OCI-LY1 (cell line): ENCODE measurements at regions not wholly inside any gene's neighbourhood (a gene's known extent, or its start where the extent isn't known, plus 50 kb on each side); places are given as distances from the start of the nearest gene placed in this dataset.

Experiments used
- H2AFZ ChIP-seq: fragments of 200-600 bp; sonication (generic), shearing (Covaris generic); 2 replicates; pipeline ENCODE4 v1.6.0; 2014; ENCODE audit warnings: antibody characterized with exemption, mild to moderate bottlenecking, low read length
- H3F3A ChIP-seq: fragments of 200-600 bp; sonication (generic), shearing (Covaris generic); 2 replicates; pipeline ENCODE4 v1.6.0; 2014; ENCODE audit warnings: mild to moderate bottlenecking, antibody characterized with exemption, low read length, moderate library complexity; ENCODE audit not compliant: insufficient read depth
- H3K27ac ChIP-seq: fragments of 200-600 bp; sonication (generic); 2 replicates; pipeline ENCODE4 v1.5.1; 2014; ENCODE audit warnings: low read length, mixed run types, mild to moderate bottlenecking, low read depth; ENCODE audit not compliant: poor library complexity, severe bottlenecking
- H3K27me3 ChIP-seq: fragments of 200-600 bp; sonication (generic); 2 replicates; pipeline ENCODE4 v1.6.0; 2014; ENCODE audit warnings: antibody characterized with exemption, mild to moderate bottlenecking, low read length, moderate library complexity; ENCODE audit not compliant: insufficient read depth
- H3K36me3 ChIP-seq: fragments of 200-600 bp; sonication (generic); 2 replicates; pipeline ENCODE4 v1.6.1; 2014; ENCODE audit warnings: mild to moderate bottlenecking, antibody characterized with exemption, low read length, moderate library complexity, mixed read lengths; ENCODE audit not compliant: insufficient read depth
- H3K4me1 ChIP-seq: fragments of 200-600 bp; sonication (generic); 2 replicates; pipeline ENCODE4 v1.5.1; 2014; ENCODE audit warnings: mild to moderate bottlenecking, low read length, moderate library complexity; ENCODE audit not compliant: insufficient read depth, severe bottlenecking
- H3K4me2 ChIP-seq: fragments of 200-600 bp; sonication (generic), shearing (Covaris generic); 2 replicates; pipeline ENCODE4 v1.6.1; 2014; ENCODE audit warnings: low read length
- H3K4me3 ChIP-seq: fragments of 200-600 bp; sonication (generic); 2 replicates; pipeline ENCODE4 v1.5.1; 2014; ENCODE audit warnings: low read length, low read depth, mild to moderate bottlenecking, mixed read lengths; ENCODE audit not compliant: poor library complexity, severe bottlenecking
- H3K79me2 ChIP-seq: fragments of 200-600 bp; shearing (Covaris generic); 2 replicates; pipeline ENCODE4 v1.6.1; 2016; ENCODE audit warnings: mixed run types, low read length, mixed read lengths; ENCODE audit not compliant: insufficient read depth
- H3K9ac ChIP-seq: fragments of 200-600 bp; sonication (generic), shearing (Covaris generic); 2 replicates; pipeline ENCODE4 v1.6.1; 2014; ENCODE audit warnings: mild to moderate bottlenecking, low read length, mixed read lengths
- H3K9me2 ChIP-seq: fragments of 200-600 bp; sonication (generic), shearing (Covaris generic); 2 replicates; pipeline ENCODE4 v1.6.1; 2014; ENCODE audit warnings: low read depth, mild to moderate bottlenecking, low read length, mixed read lengths
- H3K9me3 ChIP-seq: fragments of 200-600 bp; shearing (Covaris generic); 2 replicates; pipeline ENCODE4 v1.6.1; 2014; ENCODE audit warnings: low read length, mixed read lengths
- H4K20me1 ChIP-seq: fragments of 200-600 bp; sonication (generic), shearing (Covaris generic); 2 replicates; pipeline ENCODE4 v1.6.0; 2016; ENCODE audit warnings: mild to moderate bottlenecking, low read length; ENCODE audit not compliant: insufficient read depth
- EZH2 ChIP-seq: fragments of 200-600 bp; sonication (generic), shearing (Covaris generic); IDR thresholded peaks from 2 replicates; pipeline ENCODE4 v1.8.0; 2017; ENCODE audit warnings: borderline replicate concordance, mixed run types, mild to moderate bottlenecking, antibody characterized with exemption, low read length, moderate library complexity, mixed read lengths
- TF ChIP-seq, protein P1 (sequence below): fragments of 200-600 bp; sonication (generic), shearing (Covaris generic); IDR thresholded peaks from 2 replicates; pipeline ENCODE4 v1.5.1; 2017; ENCODE audit warnings: mild to moderate bottlenecking, antibody characterized with exemption, low read length, moderate library complexity, mixed read lengths

GRCh38 chr14:66237741-66238140 lies 248.4 kb upstream of the CCDC196 start:
- Histone ChIP-seq H3K79me2 (no peaks in the 10 kb centered on the region), H3K9me3 (no peaks in the 10 kb centered on the region), H4K20me1 (no peaks in the 10 kb centered on the region), H3F3A (no peaks in the 10 kb centered on the region), H3K9me2 (no peaks in the 10 kb centered on the region), H3K4me2 (no peak overlapping the region), H2AFZ (no peak overlapping the region), H3K9ac (no peak overlapping the region), H3K27ac (no peak overlapping the region), H3K4me1 (no peaks in the 10 kb centered on the region), H3K27me3 (no peaks in the 10 kb centered on the region), H3K4me3 (no peak overlapping the region), H3K36me3 (no peaks in the 10 kb centered on the region)
- TF ChIP-seq, protein P1, sequence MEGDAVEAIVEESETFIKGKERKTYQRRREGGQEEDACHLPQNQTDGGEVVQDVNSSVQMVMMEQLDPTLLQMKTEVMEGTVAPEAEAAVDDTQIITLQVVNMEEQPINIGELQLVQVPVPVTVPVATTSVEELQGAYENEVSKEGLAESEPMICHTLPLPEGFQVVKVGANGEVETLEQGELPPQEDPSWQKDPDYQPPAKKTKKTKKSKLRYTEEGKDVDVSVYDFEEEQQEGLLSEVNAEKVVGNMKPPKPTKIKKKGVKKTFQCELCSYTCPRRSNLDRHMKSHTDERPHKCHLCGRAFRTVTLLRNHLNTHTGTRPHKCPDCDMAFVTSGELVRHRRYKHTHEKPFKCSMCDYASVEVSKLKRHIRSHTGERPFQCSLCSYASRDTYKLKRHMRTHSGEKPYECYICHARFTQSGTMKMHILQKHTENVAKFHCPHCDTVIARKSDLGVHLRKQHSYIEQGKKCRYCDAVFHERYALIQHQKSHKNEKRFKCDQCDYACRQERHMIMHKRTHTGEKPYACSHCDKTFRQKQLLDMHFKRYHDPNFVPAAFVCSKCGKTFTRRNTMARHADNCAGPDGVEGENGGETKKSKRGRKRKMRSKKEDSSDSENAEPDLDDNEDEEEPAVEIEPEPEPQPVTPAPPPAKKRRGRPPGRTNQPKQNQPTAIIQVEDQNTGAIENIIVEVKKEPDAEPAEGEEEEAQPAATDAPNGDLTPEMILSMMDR = no peak
- no peak for TF ChIP-seq EZH2

GRCh38 chr14:66238969-66239368 lies 247.2 kb upstream of the CCDC196 start:
- TF ChIP-seq EZH2 = no peak
- TF ChIP-seq, protein P1 = no peak
- H2AFZ ChIP-seq = no peak overlapping the region
- no peak overlapping the region for H3K4me3 ChIP-seq
- no peaks in the 10 kb centered on the region for H3K9me2 ChIP-seq
- H3K9ac ChIP-seq = no peak overlapping the region
- no peaks in the 10 kb centered on the region for H3K36me3 ChIP-seq
- no peaks in the 10 kb centered on the region for H3K79me2 ChIP-seq
- no peak overlapping the region for H3K27ac ChIP-seq
- H3F3A ChIP-seq = no peaks in the 10 kb centered on the region
- no peaks in the 10 kb centered on the region for H3K4me1 ChIP-seq
- H3K4me2 ChIP-seq = no peak overlapping the region
- H3K9me3 ChIP-seq = no peaks in the 10 kb centered on the region
- H4K20me1 ChIP-seq = no peaks in the 10 kb centered on the region
- H3K27me3 ChIP-seq = no peaks in the 10 kb centered on the region

- no peak overlapping the region for H2AFZ ChIP-seq
- TF ChIP-seq, protein P1 = no peak
- no peak for TF ChIP-seq EZH2
- no peaks in the 10 kb centered on the region for H3K9me3 ChIP-seq
- H3K27me3 ChIP-seq = no peaks in the 10 kb centered on the region
- no peak overlapping the region for H3K4me3 ChIP-seq
- H3K4me1 ChIP-seq = no peaks in the 10 kb centered on the region
- H3K79me2 ChIP-seq = no peaks in the 10 kb centered on the region
- H3K9me2 ChIP-seq = no peaks in the 10 kb centered on the region
- H3K4me2 ChIP-seq = no peak overlapping the region
- no peaks in the 10 kb centered on the region for H3F3A ChIP-seq
- no peak overlapping the region for H3K9ac ChIP-seq
- H3K27ac ChIP-seq = no peak overlapping the region
- no peaks in the 10 kb centered on the region for H3K36me3 ChIP-seq
- H4K20me1 ChIP-seq = no peaks in the 10 kb centered on the region
Observed at GRCh38 chr14:66239589-66239988, 246.6 kb upstream of the CCDC196 start.
